ENCODE measurements at regions not wholly inside any gene's neighbourhood (a gene's known extent, or its start where the extent isn't known, plus 50 kb on each side); places are given as distances from the start of the nearest gene placed in this dataset.
"Not testable (repeated sequence)": the region's sequence is repeated elsewhere in the genome, so short reads cannot be mapped to it uniquely, and the experiment has no call there.

GRCh38 chr2:145379934-145380333, 860.0 kb upstream of the ZEB2 start:
- DNase-seq (no peak), ATAC-seq (no peak)
- Histone ChIP-seq H3K36me3 (no peaks in the 10 kb centered on the region), H3K27ac (no peak overlapping the region), H3K27me3 (no peaks in the 10 kb centered on the region), H3K4me1 (no peaks in the 10 kb centered on the region), H3K4me3 (no peak overlapping the region), H3K9me3 (no peaks in the 10 kb centered on the region)
- intact Hi-C loops (cut with DNase I) = no loop called here
- no peak for TF ChIP-seq CTCF (IDR thresholded peaks at IDR 0.05)

GRCh38 chr2:145374165-145374564, 854.2 kb upstream of the ZEB2 start:
- intact Hi-C loops (cut with DNase I) = no loop called here
- no peaks in the 10 kb centered on the region for H3K4me1 ChIP-seq
- no peak for ATAC-seq

GRCh38 chr2:145367334-145367733, 847.4 kb upstream of the ZEB2 start:
- ATAC-seq; H3K9me3 ChIP-seq; DNase-seq; H3K4me3 ChIP-seq; H3K36me3 ChIP-seq; H3K27ac ChIP-seq; H3K27me3 ChIP-seq; intact Hi-C loops (cut with DNase I); H3K4me1 ChIP-seq: not testable (repeated sequence)

More at GRCh38 chr2:145374165-145374564, 854.2 kb upstream of the ZEB2 start:
- H3K27ac ChIP-seq = no peak overlapping the region
- H3K9me3 ChIP-seq = no peaks in the 10 kb centered on the region
- no peaks in the 10 kb centered on the region for H3K36me3 ChIP-seq
- H3K27me3 ChIP-seq = no peaks in the 10 kb centered on the region
- TF ChIP-seq CTCF (IDR thresholded peaks at IDR 0.05) = no peak
- no peak for DNase-seq
- no peak overlapping the region for H3K4me3 ChIP-seq

- no peak for DNase-seq
- intact Hi-C loops (cut with DNase I) = no loop called here
- no peaks in the 10 kb centered on the region for H3K36me3 ChIP-seq
- no peaks in the 10 kb centered on the region for H3K27me3 ChIP-seq
- H3K4me3 ChIP-seq = no peak overlapping the region
- no peak for ATAC-seq
- H3K9me3 ChIP-seq = no peaks in the 10 kb centered on the region
- no peak overlapping the region for H3K27ac ChIP-seq
- H3K4me1 ChIP-seq = no peaks in the 10 kb centered on the region
- no peak for TF ChIP-seq CTCF (IDR thresholded peaks at IDR 0.05)
Measured at GRCh38 chr2:145366341-145366740, 846.4 kb upstream of the ZEB2 start.

GRCh38 chr2:145360129-145360790, 840.3 kb upstream of the ZEB2 start:
- Histone ChIP-seq H3K4me1 (no peaks in the 10 kb centered on the region), H3K27ac (no peak overlapping the region), H3K9me3 (no peaks in the 10 kb centered on the region), H3K27me3 (no peaks in the 10 kb centered on the region), H3K4me3 (no peak overlapping the region), H3K36me3 (no peaks in the 10 kb centered on the region)
- ATAC-seq (no peak), DNase-seq (no peak)
- no peak for TF ChIP-seq CTCF (IDR thresholded peaks at IDR 0.05)
- intact Hi-C loops (cut with DNase I) = no loop called here

GRCh38 chr2:145359561-145359960, 839.6 kb upstream of the ZEB2 start:
- DNase-seq (no peak), ATAC-seq (no peak)
- Histone ChIP-seq H3K27me3 (no peaks in the 10 kb centered on the region), H3K36me3 (no peaks in the 10 kb centered on the region), H3K9me3 (no peaks in the 10 kb centered on the region), H3K4me3 (no peak overlapping the region), H3K27ac (no peak overlapping the region), H3K4me1 (no peaks in the 10 kb centered on the region)
- no peak for TF ChIP-seq CTCF (IDR thresholded peaks at IDR 0.05)
- intact Hi-C loops (cut with DNase I) = no loop called here
